ENCODE measurements at regions not wholly inside any gene's neighbourhood (a gene's known extent, or its start where the extent isn't known, plus 50 kb on each side); places are given as distances from the start of the nearest gene placed in this dataset.
"Not testable (repeated sequence)": the region's sequence is repeated elsewhere in the genome, so short reads cannot be mapped to it uniquely, and the experiment has no call there.

GRCh38 chr2:51894584-51894983 lies 862.7 kb upstream of the NRXN1 start:
- DNase-seq (ENCODE audit: low spot score), result not testable (repeated sequence)

GRCh38 chr2:51888120-51888519 lies 856.2 kb upstream of the NRXN1 start:
- DNase-seq (ENCODE audit: low spot score), result no peak

DNA sequence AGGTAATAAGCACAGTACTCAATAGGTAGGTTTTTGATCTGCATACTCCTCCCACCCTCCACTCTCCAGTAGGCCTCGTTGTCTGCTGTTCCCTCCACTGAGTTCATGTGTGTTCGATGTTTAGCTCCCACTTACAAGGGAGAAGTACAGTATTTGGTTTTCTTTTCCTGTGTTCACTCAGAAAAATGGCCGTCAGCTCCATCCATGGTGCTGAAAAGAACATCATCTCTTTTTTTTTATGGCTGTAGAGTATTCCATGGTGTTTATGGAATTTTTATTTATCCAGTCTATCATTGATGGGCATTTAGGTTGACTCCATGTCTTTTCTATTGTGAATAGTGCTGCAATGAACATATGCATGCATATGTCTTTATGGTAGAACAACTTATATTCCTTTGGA lies 849.7 kb upstream of the NRXN1 start:
- no peak for DNase-seq (ENCODE audit: low spot score)

- no peak for DNase-seq (ENCODE audit: low spot score)
Measured at GRCh38 chr2:51880153-51880552, 848.2 kb upstream of the NRXN1 start.

DNA sequence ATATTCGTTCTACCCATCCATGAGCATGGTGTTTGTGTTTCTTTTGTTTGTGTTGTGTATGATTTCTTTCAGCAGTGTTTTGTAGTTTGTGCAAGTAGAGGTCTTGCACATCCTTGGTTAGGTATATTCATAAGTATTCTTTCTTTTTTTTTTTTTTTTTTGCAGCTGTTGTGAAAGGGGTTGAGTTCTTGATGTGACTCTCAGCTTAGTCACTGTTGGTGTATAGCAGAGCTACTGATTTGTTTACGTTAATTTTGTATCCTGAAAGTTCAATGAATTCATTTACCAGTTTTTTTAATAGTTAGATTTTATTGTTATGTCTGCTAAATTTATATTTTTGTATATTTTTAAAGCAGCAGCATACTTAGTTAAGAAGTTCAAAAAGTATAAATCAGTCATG lies 834.4 kb upstream of the NRXN1 start:
- no peak for DNase-seq (ENCODE audit: low spot score)

DNA sequence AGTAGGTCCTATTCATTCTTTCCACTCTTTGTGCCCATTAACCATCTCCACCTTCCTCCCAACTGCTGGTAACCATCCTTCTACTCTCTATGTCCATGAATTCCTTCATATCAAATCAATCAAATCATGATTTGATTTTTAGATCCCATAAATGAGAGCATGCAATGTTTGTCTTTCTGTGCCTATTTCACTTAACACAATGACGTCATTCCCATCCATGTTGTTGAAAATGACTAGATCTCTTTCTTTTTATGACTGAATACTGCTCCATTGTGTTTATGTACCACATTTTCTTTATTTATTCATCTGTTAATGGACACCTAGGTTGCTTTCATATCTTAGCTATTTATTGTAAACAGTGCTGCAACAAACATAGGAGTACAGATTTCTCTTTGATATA lies 827.3 kb upstream of the NRXN1 start:
- DNase-seq (ENCODE audit: low spot score), result no peak

DNA sequence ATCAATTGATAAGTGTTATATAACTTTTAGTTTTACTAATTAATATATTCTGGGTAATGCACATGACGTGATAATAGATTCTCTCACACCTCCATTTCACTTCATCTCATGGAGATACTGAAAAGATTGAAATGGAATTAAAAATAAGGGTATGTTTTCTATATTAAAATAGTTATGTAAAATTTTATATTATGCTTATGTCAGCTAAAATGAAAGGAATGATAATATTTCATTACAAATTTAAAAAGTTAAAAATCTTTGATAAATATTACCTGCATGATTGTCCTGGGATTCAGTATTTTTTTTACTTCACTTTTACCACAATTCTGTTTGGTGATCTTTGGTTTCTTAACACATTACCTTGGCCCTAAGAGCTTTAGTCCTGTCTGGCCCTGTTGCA lies 823.8 kb upstream of the NRXN1 start:
- no peak for DNase-seq (ENCODE audit: low spot score)

DNA sequence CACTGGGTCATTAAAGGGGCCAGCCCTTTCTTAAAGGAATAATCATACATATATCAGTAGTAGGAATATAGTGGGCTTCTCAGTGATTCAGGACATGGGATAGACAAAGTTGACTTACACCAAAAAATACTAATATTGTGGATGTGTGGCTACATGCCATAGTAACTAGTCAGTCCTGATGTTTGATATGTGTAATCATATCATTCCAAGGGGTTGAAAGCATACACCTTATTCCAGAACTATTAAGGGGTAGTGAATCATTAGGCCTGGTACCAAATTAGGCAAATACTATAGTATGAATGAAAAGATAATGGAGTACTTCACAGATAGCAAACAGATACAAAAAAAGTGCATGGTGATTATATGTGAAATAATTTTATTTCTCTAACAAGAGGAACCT lies 814.9 kb upstream of the NRXN1 start:
- DNase-seq (ENCODE audit: low spot score), result no peak

- no peak for DNase-seq (ENCODE audit: low spot score)
Measured at GRCh38 chr2:51846018-51846417, 814.1 kb upstream of the NRXN1 start.

GRCh38 chr2:51844596-51844995 lies 812.7 kb upstream of the NRXN1 start:
- DNase-seq (ENCODE audit: low spot score), result no peak

DNA sequence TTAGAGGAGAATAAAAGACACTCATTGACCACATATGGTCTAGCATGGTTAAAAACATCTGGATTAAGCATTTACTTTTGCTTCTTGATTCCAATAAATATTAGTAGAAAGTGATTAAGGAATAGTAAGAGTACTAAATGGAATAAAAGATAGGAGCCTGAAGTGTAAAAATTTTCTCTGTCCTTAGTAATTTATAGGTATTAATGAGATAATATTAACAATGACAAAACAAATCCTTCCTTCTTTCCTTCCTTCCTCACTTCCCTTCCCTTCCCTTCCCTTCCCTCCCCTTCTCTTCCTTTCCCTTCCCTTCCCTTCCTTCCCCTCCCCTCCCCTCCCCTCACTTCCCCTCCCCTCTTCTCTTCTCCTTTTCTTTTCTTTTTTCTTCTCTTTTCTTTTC lies 797.5 kb upstream of the NRXN1 start:
- no peak for DNase-seq (ENCODE audit: low spot score)

DNA sequence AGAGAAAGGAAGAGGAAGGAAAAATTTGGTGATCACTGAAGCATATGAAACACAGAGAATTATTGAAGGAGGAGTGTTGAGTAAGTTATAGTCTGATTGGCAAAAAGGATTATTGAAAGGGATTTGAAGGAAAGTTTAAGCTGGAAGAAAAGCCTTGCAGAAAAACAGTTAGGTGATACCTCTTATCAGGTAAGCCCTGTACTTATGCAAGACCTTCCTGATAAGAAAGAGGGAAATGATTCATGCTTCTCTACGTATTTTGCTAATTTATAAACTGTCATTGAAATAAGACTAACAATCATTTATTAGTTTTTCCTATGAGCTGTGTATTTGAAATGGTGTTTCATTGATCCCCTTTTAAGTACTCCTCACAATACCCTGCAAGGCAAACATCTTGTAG lies 793.9 kb upstream of the NRXN1 start:
- no peak for DNase-seq (ENCODE audit: low spot score)

DNA sequence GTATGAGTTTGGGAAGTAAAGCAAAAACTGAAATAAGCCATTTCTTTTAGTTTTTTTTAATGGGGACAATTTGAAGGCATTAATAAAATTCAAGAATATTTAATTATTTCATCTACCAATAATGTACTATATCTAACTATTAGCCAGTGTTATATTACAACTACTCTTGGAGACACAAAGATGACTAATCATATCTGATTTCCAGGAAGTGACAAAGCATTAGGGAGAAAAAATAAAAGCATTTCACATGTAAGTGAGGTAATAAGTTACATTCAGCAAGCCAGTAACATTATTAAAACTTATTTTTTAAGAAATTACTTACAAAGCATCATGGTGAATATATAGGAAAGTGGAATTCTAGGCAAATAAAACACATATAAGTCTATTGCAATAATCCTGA lies 781.3 kb upstream of the NRXN1 start:
- DNase-seq (ENCODE audit: low spot score), result no peak

DNA sequence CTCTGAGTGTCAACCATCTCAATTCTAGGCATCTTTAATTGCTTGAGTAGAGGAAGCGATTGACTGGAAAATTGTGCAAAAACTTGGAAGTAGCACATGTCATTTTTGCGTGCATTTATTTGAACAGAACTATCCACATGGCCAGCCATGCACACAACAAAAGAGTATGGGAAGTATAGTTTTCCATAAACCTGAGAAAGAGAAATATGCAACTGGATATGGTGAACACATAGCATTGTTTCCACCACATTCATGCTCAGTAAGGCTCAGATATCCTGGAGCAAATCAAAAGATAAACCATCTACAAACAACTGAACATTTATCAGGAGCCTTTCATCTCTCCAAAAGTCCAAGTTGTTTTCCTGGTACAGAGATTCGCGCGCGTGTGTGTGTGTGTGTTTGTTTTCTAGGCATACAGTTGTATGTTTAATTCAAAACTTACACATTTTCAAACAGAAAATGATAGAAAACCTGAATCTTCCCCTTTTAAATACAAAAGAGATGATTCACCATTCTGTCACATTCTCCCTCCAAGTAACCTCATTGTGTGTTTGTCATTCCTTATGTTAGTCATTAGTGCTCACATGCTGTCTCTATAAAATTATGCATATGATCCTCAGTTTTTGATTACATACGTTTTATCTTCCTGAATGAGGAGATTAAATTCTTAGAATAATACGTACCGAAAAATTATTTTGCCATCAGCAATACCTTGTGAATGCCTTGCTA lies 780.4 kb upstream of the NRXN1 start:
- no peak for DNase-seq (ENCODE audit: low spot score)

DNA sequence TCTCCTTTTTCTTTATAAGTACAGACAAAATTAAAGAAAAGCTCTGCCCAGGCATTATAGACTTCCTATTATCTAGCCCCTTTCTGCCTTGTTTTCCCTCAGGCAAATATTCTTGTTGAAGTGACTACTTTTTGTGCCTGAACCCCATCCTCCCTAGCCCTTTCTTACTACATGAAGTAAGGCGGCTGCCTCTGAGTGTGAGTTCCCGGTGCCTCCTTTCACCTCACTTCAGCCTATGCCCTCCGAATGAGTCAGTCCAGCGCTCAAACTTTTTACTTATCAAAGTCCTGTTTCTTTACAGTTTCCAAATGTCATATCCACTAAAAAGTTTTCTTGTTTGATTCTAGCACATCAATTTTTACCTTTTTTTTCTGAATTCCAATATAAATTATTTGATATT lies 778.3 kb upstream of the NRXN1 start:
- no peak for DNase-seq (ENCODE audit: low spot score)

- no peak for DNase-seq (ENCODE audit: low spot score)
Measured at GRCh38 chr2:51807229-51807628, 775.3 kb upstream of the NRXN1 start.

- no peak for DNase-seq (ENCODE audit: low spot score)
Measured at GRCh38 chr2:51795248-51795888, 763.4 kb upstream of the NRXN1 start.

GRCh38 chr2:51791496-51791895 lies 759.6 kb upstream of the NRXN1 start:
- no peak for DNase-seq (ENCODE audit: low spot score)

DNA sequence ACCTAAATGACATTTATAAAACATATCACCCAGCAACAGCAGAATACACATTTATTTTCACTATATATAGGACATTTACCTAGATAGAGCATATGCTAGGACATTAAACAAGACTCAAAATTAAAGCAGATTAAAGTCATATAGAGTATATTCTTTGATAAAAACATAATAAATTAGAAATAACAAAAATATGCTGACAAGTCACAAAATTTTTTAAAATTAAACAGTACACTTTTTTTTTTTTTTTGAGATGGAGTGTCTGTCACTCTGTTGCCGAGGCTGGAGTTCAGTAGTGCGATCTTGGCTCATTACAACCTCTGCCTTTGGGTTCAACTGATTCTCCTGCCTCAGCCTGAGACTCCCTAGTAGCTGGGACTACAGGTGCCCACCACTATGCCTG lies 758.9 kb upstream of the NRXN1 start:
- DNase-seq (ENCODE audit: low spot score), result no peak

GRCh38 chr2:51789918-51790317 lies 758.0 kb upstream of the NRXN1 start:
- DNase-seq (ENCODE audit: low spot score), result no peak

DNA sequence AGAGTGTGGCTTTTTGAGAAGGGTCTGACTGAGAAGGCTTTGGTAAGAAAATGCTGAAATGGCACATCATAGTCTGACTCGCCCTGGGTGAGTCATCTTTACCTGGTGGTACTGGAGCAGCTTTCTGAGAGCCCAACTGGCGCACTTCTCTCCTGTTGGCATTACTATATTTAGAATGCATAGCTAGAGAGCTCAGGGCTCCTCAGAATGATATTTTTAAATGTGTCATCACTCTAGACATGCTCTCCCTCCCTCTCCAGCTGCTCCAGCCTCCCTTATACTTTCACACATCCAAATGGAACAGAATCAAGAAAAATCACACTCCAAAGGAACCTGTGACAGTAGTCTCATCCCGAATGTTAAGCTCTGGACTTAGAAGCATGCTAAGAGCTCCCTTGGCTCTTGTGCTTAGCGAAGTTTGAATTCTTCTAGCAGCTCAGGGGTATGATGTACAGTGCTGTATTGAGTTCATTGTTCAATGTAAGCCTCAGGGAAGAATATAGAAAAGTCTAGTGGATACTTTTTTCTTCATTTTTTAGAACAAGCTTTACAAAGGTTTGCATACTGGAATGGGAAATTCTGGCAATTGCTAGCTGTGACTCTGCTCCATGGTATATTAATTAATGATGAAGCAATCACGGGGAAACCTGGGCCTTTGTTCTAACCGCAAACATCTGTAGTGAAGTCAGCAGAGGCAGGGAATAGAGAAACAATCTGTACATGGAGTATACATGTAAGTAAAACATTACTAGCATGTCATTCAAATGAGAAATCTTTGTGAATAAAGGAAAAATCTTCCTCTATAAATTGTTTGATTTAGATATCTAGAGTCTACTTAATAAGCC lies 751.2 kb upstream of the NRXN1 start:
- DNase-seq (ENCODE audit: low spot score), result no peak

GRCh38 chr2:51781691-51782090 lies 749.8 kb upstream of the NRXN1 start:
- DNase-seq (ENCODE audit: low spot score), result no peak

- DNase-seq (ENCODE audit: low spot score), result no peak
Measured at GRCh38 chr2:51780353-51780752, 748.4 kb upstream of the NRXN1 start.
